ENCODE measurements at regions not wholly inside any gene's neighbourhood (a gene's known extent, or its start where the extent isn't known, plus 50 kb on each side); places are given as distances from the start of the nearest gene placed in this dataset.

GRCh38 chr16:64826374-64826773 is 295.5 kb downstream of the CDH11 start:
- no peak for DNase-seq (ENCODE audit: low read depth)

DNA sequence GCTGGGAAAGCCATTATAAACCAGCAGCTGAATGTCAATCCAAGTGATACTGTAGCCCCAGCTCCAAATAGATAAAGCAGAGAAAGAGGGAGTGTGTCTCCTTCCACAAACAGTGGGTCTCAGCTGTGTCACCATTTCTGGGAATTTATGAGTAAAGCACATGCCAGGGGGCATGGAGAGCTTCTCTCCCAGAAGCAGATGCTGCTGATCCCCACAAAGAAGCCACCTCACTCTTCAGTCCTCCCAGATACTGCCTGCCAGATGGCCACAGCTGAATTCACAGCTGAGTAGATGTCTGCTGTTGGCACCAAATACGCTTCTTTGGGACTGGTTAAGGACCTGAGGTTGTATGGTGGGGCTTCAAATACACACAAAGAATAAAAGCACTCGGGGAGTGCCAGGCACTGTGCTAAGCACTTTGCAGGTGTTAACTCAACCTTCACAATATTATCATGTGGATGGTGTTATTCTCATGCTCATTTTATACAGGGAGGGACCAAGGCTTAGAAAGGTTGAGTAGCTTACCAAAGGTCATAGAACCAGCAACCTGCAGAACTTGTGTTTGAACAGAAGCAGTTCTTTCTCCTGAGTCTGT is 298.3 kb downstream of the CDH11 start:
- no peak for DNase-seq (ENCODE audit: low read depth)

DNA sequence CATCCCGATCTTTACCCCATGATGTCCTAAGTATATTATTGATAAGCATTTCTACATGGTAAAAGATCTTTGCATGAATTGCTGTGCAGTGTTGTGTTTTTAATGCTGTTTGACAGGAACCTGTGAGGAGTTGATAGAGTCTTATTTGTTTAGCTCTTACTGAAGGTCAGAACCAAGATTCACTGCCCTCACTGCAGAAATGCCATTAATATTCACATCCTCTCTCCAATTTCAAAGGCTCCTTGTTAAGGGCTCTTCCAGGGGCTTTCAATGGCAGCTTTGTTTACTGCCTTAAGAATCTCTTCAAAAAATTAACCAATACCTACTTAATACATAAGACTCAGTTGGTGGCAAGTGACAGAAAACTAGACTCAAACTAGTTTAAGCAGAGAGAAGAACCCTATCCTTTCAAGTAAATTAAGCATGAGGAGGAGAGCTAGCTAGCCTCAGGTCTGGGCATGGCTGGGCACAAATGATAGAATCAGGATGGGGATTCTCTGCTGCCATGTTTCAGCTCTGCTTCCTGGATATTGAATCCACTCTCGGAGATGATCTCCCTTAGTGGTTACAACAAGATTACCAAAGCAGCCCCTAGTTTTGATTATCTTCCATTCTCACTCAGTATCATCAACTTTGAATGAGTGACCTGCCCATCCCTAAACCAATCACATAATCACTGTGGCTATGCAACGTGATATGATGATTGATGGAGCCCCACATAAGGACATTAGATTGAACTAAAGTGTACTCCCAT is 311.8 kb downstream of the CDH11 start:
- DNase-seq (ENCODE audit: low read depth), result no peak

DNA sequence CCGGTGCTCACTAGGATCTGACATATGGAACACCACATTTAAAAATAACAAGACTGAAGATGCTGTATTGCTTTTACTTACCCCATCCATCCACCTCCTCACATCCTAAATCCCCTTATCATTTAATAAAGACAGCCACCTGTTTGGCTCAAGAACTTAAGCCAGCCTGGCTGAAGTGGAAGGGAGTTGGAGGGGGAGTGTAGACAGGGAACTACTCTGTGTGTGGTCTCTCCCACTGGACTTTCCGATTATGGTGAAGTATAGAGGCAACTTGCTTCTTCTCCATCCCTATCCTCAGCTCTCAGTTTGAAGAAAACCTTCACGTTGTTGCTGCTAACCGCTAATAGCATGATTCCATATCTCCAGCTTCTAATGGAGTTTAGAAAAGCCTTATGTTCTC is 313.4 kb downstream of the CDH11 start:
- DNase-seq (ENCODE audit: low read depth), result no peak

DNA sequence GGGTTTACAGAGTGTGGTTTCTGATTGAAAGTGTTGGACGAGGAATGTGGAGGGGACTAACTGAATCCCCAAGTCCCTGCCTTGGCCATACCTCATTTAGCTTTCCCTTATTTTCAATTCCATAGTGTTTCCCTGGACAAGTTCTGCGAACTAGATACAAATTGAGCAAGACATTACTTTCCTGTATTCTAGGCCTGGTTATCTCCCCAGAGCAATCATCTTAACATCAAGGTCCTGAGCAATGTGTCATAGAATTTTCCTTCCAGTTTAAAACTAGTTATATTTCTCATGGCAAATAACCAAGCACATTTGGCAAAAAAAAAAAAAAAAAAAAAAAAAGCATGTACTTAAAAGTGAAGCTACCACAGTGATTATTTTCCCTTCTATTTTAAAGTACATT is 330.1 kb downstream of the CDH11 start:
- no peak for DNase-seq (ENCODE audit: low read depth)

DNA sequence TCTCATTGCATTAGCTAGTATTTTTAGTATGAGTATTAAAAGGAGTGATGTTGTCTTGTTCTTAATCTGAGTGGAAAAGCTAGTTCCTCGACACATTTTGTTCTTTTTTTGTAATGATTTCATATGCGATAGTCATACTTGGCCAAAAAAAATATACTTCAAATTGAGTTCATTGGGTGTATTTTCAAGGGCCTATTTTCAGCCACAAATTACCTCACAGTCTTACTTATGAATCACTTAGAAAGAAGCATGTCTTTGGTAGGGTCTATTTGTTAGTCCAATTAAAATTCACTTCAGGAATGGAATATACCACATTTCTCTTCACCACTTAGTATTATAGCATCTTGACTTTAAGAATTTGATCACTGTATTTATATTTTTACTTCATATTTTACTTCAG is 337.2 kb downstream of the CDH11 start:
- no peak for DNase-seq (ENCODE audit: low read depth)

DNA sequence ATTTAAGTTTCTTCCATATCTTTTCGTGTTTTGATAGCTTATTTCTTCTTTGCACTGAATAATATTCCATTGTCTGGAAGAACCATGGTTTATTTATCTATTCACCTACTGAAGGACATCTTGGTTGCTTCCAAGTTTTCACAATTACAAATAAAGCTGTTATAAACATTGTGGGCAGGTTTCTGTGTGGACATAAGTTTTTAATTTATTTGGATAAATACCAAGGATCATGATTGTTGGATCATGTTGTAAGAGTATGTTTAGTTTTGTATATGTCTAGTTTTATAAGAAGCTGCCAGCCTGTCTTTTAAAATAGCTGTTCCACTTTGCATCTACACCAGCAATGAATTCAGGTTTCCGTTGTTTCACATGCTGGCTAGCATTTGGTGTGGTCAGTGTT is 339.4 kb downstream of the CDH11 start:
- no peak for DNase-seq (ENCODE audit: low read depth)

DNA sequence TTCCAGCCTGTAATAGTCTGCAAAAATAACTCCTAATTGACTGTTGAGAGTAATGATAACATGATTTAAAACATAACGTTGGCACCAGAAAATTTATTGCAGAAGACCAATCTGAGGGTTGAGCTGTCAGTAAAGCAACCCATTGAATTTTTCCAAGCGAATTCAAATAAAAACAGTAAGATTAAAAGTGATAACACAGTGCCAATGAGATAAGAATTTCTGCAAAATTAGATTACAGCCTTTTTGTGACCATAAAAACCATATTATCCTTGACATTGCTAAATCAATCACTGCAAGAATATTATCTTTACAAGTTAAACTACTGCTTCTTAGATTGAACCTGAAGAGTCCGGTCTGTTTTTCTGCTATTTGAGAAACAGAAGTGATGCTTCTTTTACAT is 341.4 kb downstream of the CDH11 start:
- no peak for DNase-seq (ENCODE audit: low read depth)

DNA sequence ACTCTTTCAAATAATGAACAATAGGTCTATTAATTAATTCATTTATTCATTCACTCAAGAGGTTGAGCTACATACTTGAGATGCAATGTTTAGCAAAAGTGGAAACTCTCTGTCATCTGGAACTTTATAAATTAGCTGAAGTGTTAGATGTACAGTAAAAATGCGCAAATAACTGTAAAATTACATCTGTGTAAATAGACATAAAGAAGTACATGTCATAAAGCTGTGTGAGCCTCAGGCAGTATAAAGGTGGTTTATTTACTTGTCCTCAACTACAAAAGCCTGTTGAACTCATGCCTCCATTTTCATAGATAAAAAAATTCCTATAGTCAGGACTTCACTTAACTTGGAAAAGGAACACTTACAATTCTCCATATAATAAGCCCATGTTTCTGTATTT is 343.1 kb downstream of the CDH11 start:
- no peak for DNase-seq (ENCODE audit: low read depth)

DNA sequence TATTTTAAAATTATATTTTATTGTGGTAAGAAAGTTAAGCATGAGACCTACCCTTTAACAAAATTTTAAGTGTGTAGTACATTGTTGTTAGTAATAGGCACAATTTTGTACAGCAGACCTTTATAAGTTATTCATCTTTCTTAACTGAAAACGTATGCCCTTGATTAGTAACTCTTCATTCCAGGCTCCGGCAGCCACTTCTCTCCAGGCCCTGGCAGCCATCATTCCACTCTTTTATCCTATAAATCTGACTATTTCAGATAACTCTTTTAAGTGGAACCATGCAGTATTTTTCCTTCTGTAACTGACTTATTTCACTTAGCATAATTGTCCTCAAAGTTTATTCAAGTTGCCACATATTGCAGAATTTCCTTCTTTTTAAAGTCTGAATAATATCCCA is 348.2 kb downstream of the CDH11 start:
- DNase-seq (ENCODE audit: low read depth), result no peak

DNA sequence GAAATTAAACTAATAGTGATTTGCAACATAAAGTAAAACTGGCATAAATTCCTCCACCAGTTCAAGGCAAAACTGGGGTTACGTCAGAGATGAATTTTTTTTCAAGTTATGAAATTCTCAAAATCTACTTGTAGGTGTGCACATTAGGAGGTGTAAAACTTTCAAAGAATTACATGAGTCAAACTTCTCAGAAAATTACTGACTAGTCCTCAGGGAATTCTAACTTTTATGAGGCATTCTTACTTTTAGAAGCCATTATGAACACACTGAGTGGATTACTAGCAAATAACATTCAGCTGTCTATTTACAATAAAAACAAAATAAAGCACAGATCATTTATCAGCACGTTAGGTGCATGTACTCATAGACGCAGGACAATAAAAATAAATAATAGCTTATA is 348.7 kb downstream of the CDH11 start:
- no peak for DNase-seq (ENCODE audit: low read depth)

DNA sequence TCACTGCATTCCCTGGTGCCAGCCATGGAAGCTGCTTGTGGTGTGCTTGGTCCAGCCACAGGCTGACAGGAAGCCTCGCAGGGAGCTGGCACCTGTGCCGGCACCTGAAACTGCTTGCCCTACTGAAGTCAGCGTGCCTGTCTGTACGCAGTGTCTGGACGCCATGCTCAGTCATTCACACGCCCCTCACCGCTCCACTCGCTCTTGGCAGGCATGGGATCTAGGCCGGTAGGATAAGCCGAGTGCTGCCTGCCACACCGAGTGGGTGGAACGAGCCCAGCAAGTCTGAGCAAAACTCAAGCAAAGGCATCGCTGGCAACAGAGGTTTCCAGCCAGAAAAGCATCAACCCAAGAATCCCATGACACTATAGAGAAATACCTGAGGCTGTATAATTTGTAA is 350.6 kb downstream of the CDH11 start:
- DNase-seq (ENCODE audit: low read depth), result no peak

DNA sequence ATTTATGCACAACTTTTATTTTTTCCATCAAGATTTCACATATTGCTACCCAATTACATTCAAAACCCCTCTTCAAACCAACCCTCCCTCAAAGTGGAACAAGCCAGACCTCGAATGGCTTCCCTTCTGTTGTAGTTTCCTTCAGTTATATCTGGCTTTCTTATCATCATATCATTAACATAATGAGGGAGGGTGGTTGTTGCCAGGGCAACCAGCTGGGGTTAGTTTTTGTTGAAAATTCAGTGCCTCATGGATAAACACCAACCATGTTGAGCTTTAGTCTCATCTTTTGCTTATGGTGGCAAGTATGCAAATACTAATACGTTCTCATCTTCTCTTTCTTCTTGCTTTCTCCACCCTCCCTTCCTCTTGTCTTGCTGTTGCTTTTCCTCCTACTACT is 359.7 kb downstream of the CDH11 start:
- no peak for DNase-seq (ENCODE audit: low read depth)

DNA sequence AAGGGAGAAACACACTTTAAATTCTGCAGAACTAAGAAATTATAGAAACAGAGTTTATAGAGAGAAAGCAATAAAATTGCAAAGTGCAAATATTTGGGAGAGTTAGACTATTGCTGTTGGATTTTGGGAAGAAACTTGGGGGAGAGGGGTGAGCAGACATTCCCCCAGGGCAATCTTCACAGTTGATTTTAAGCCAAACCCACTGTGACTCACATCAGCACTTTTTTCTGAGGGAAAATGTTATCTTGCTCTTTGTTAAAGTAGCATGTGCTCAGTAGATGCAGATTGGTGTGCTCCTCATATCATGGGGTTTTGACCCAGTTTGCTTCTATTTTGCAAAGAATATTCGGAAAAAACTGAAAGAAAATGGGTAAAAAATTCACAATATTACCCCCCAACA is 367.6 kb downstream of the CDH11 start:
- DNase-seq (ENCODE audit: low read depth), result no peak

DNA sequence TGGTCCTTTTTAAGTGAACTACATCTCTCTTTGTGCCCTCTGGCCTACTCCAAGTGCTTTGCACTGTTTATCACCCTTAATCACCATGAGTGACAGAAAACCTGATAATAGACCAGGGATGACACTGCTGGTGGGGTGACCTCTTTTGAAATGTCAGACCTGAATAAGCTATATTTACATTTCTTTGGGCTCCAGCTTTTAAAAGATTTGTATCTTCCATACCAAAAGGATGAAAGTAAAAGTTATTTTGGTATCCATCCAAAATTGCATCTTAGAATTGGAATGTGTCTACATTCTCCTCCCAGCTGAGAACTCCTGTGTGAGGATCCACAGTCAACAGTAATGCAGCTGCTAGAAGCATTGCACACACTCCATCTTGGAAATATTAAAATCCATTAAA is 370.0 kb downstream of the CDH11 start:
- DNase-seq (ENCODE audit: low read depth), result peak; percentile 16

- DNase-seq (ENCODE audit: low read depth), result no peak
Measured at GRCh38 chr16:64749346-64749745, 372.5 kb downstream of the CDH11 start.

- no peak for DNase-seq (ENCODE audit: low read depth)
Measured at GRCh38 chr16:64745258-64745930, 376.5 kb downstream of the CDH11 start.

DNA sequence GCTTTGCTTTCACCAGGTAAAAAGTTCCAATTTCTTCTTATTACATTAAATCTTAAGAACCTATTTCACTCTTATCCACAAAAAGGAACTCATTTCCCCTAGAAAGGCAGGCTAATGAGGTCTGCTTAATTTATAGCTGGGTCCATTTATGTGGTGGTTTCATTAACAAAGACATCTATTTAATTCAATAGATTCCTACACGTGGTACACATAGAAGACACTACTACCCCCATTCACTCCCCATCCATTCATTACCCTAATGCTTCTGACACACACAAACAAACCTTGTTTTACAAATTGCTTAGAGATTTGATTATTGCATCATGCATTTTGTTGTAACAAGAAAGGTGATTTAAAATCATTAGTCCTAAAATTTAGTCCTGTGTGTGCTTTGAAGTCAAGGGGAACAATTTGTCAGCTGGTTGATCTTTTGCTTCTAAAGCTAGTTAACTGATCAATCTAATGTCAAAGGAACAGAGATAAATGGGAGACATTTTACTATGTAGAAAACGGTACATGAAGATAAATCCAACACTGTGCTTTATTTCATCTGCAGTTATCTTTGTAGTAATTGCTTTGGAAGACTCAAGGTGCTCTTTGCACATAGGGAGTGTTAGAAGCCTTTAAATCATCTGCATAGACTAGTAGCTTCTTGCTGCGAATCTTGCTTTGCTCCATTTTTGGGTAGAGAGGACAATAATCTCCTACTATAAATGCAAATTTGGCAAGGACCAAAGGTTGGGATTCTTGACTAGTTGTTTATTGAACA is 379.2 kb downstream of the CDH11 start:
- no peak for DNase-seq (ENCODE audit: low read depth)

- DNase-seq (ENCODE audit: low read depth), result no peak
Measured at GRCh38 chr16:64740261-64740660, 381.6 kb downstream of the CDH11 start.

GRCh38 chr16:64738321-64738960 is 383.4 kb downstream of the CDH11 start:
- DNase-seq (ENCODE audit: low read depth), result peak; percentile 54

- DNase-seq (ENCODE audit: low read depth), result no peak
Measured at GRCh38 chr16:64736857-64737256, 385.0 kb downstream of the CDH11 start.

GRCh38 chr16:64731891-64732290 is 390.0 kb downstream of the CDH11 start:
- no peak for DNase-seq (ENCODE audit: low read depth)

All from HS-5 (cell line).